ENCODE measurements at regions not wholly inside any gene's neighbourhood (a gene's known extent, or its start where the extent isn't known, plus 50 kb on each side); places are given as distances from the start of the nearest gene placed in this dataset.

DNA sequence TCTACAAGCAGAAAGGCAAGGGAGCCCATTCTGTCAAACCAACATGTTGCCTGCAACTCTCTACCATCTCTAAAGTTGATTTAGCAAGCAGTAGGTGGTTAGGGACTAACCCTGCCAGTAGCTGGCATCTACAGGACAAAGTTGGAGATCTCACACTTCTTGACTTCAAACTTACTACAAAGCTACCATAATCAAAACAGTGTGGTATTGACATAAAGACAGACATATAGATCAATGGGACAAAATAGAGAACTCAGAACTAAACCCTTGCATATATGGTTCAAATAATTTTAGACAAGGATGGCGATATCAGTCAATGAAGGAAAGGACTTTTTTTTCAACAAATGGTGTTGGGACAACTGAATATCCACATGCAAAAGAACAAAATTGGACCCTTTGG is 84.9 kb downstream of the MAP3K8 start:
- DNase-seq (ENCODE audit: low read depth): no peak
- TF ChIP-seq, protein P1, sequence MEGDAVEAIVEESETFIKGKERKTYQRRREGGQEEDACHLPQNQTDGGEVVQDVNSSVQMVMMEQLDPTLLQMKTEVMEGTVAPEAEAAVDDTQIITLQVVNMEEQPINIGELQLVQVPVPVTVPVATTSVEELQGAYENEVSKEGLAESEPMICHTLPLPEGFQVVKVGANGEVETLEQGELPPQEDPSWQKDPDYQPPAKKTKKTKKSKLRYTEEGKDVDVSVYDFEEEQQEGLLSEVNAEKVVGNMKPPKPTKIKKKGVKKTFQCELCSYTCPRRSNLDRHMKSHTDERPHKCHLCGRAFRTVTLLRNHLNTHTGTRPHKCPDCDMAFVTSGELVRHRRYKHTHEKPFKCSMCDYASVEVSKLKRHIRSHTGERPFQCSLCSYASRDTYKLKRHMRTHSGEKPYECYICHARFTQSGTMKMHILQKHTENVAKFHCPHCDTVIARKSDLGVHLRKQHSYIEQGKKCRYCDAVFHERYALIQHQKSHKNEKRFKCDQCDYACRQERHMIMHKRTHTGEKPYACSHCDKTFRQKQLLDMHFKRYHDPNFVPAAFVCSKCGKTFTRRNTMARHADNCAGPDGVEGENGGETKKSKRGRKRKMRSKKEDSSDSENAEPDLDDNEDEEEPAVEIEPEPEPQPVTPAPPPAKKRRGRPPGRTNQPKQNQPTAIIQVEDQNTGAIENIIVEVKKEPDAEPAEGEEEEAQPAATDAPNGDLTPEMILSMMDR (IDR thresholded peaks at IDR 0.05; ENCODE audit: insufficient read depth, low read length): no peak
- no peak overlapping the region for H3K4me3 ChIP-seq (ENCODE audit: low read depth, low read length)
